Stomach smooth muscle (tissue), 2 donors: ENCODE measurements at regions not wholly inside any gene's neighbourhood (a gene's known extent, or its start where the extent isn't known, plus 50 kb on each side); places are given as distances from the start of the nearest gene placed in this dataset.

Source experiments
- H3K27ac ChIP-seq: one replicate; pipeline ENCODE4 v1.7.0; 2013; ENCODE audit warnings: mild to moderate bottlenecking, low read length, inconsistent platforms
- H3K27me3 ChIP-seq, 2 donors: one replicate each; pipeline ENCODE4 v1.7.0; 2013; ENCODE audit warnings: low read length in 2 of 2; ENCODE audit not compliant: insufficient read depth in 2 of 2, control insufficient read depth in 1 of 2
- H3K36me3 ChIP-seq, 2 donors: one replicate each; pipeline ENCODE4 v1.7.0; 2013; ENCODE audit warnings: low read length in 2 of 2; ENCODE audit not compliant: control insufficient read depth in 2 of 2, insufficient read depth in 2 of 2
- H3K4me1 ChIP-seq: one replicate; pipeline ENCODE4 v1.7.0; 2013; ENCODE audit warnings: low read length; ENCODE audit not compliant: control insufficient read depth, insufficient read depth
- H3K4me3 ChIP-seq, 2 donors: one replicate each; pipeline ENCODE4 v1.7.0; 2013; ENCODE audit warnings: low read length in 2 of 2
- H3K9ac ChIP-seq, 2 donors: one replicate each; pipeline ENCODE4 v1.7.0; 2013; ENCODE audit warnings: low read length in 2 of 2, mild to moderate bottlenecking in 1 of 2
- H3K9me3 ChIP-seq, 2 donors: one replicate each; pipeline ENCODE4 v1.7.0; 2013; ENCODE audit warnings: low read length in 2 of 2; ENCODE audit not compliant: control insufficient read depth in 2 of 2
- donor health status: healthy.
- donor health status: Pancreatic carcinoma.

DNA sequence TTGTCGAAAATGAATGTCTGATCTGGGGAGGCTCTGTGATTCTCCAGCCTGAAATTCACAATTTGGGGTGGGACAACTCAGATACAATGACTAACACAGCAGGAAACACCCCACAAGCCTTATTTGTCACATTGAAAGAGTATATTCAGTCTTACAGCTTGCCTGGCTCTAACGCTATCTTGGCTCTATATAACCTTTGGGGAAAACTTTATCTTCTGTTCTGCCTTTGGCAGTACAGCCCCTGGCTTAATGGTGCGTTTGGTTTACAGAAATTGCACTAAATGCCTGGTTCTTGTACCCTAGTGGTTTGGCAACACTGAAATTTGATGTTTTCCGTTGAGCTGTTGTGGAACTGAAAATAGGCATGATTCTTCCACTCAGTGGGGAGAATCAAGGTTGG lies 178.1 kb upstream of the VEGFC start:
- Histone ChIP-seq H3K9me3 (no peaks in the 10 kb centered on the region), H3K4me1 (no peaks in the 10 kb centered on the region), H3K36me3 (no peaks in the 10 kb centered on the region)

DNA sequence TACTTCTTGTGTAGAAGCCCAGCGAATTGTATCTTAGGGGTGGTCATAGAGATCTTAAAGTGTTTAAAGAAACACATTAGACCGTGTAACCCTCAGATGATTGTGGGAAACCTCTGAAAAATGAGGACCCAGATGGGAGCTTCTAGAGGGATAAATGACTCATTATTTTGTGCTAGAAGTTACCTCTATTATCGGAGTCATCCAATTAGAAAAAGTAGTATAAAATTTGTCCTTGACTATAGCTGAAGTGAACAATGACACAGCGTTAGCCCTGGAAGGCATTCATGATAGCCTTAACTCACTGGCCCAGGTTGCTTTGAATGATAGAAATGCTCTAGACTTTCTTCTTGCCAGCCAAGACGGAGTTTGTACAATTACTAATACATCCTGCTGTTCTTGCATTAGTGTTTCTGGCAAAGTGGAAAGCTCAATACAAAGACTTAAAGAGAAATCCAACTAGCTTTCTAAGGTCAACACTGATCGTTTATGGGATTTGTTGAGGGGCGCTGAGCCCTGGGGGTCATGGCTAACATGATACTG lies 178.9 kb upstream of the VEGFC start:
- Histone ChIP-seq H3K9ac (no peak overlapping the region), H3K4me3 (no peak overlapping the region), H3K27ac (no peak overlapping the region), H3K4me1 (no peaks in the 10 kb centered on the region), H3K36me3 (no peaks in the 10 kb centered on the region), H3K27me3 (no peaks in the 10 kb centered on the region), H3K9me3 (no peaks in the 10 kb centered on the region)

More for the DNA sequence above, 178.1 kb upstream of the VEGFC start:
- no peak overlapping the region for H3K9ac ChIP-seq
- no peak overlapping the region for H3K27ac ChIP-seq
- no peaks in the 10 kb centered on the region for H3K27me3 ChIP-seq
- no peak overlapping the region for H3K4me3 ChIP-seq

DNA sequence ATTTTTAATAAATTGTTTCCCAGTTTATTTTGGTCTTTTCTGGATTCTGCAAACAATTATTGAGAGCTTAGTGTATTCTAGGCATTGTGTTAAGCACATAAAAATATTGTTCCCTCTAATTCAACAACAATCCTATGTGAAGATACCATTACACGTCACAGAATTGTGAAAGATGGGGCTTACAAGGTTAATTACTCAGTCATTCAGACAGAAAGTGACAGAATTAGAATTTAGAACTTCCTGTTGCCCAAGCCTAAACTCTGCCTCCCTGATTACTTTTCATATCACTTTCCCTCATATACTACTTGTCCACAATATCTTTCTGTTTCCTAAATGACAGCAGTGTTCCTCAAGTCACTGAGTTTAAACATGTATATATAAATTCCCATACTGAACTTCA lies 186.7 kb upstream of the VEGFC start:
- H3K27me3 ChIP-seq: no peaks in the 10 kb centered on the region
- H3K27ac ChIP-seq: no peak overlapping the region
- no peak overlapping the region for H3K4me3 ChIP-seq
- H3K9ac ChIP-seq: no peak overlapping the region
- H3K9me3 ChIP-seq: no peaks in the 10 kb centered on the region
- no peaks in the 10 kb centered on the region for H3K4me1 ChIP-seq
- no peaks in the 10 kb centered on the region for H3K36me3 ChIP-seq

DNA sequence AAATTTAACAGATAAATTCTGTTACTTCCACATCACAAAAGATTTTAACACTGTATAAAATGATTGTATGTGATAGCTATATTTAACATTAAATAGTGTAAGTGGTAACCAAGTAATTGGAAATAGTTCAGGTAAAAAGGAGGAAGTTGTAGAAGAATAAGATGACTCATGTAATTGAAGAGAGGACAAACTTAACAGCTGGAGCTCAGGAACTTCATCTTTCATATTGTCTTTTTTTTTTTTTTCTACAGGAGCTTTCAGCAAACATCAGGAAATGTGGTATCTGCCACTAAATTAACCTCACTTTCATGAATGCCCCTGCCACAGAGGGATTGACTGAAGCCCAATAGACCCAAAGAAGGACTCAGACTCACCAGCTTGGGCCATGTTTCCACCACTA lies 188.4 kb upstream of the VEGFC start:
- Histone ChIP-seq H3K36me3 (no peaks in the 10 kb centered on the region), H3K9ac (no peak overlapping the region), H3K9me3 (no peaks in the 10 kb centered on the region), H3K27ac (no peak overlapping the region), H3K4me1 (no peaks in the 10 kb centered on the region), H3K27me3 (no peaks in the 10 kb centered on the region), H3K4me3 (no peak overlapping the region)

DNA sequence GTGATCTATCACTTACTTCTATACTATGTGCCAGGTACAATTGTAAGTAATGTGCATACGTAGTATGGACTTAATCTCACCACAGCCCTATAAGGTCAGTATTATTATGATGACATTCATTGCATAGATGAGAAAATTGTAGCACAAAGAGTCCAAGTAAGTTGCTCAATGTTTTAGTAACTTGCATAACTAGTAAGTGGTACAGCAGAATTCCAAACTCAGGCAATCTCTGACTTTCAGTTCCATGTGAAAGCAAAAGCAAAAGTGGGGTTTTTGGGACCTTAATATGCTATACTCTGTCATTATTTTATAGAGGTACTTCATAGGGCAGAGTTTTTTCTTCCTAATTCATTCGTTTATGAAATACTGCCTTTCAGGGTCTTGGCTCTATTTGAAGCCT lies 188.8 kb upstream of the VEGFC start:
- H3K36me3 ChIP-seq: no peaks in the 10 kb centered on the region
- H3K27ac ChIP-seq: no peak overlapping the region
- no peaks in the 10 kb centered on the region for H3K27me3 ChIP-seq
- H3K4me3 ChIP-seq: no peak overlapping the region
- no peaks in the 10 kb centered on the region for H3K9me3 ChIP-seq
- H3K4me1 ChIP-seq: no peaks in the 10 kb centered on the region
- no peak overlapping the region for H3K9ac ChIP-seq

DNA sequence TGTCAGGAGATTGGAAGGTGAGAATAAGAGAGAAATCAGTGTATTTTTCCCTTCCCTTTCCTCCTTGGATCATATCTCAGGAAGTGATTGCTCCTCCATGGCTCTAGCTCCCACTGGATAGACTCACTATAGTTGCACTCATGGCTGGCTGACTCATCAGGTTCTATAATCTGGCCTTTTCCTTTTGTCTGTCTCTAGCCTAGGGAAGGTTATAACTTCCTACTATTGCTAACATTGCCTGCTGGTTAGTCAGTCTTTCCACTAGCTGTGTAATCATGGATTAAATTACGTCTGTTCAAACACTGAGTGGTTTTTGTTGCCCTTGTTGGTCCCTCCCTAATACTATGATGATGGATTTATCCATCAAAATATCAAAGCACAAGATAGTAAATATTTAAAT lies 195.5 kb upstream of the VEGFC start:
- Histone ChIP-seq H3K9me3 (no peaks in the 10 kb centered on the region), H3K36me3 (no peaks in the 10 kb centered on the region), H3K9ac (no peak overlapping the region), H3K4me3 (no peak overlapping the region), H3K27me3 (no peaks in the 10 kb centered on the region), H3K27ac (no peak overlapping the region), H3K4me1 (no peaks in the 10 kb centered on the region)

DNA sequence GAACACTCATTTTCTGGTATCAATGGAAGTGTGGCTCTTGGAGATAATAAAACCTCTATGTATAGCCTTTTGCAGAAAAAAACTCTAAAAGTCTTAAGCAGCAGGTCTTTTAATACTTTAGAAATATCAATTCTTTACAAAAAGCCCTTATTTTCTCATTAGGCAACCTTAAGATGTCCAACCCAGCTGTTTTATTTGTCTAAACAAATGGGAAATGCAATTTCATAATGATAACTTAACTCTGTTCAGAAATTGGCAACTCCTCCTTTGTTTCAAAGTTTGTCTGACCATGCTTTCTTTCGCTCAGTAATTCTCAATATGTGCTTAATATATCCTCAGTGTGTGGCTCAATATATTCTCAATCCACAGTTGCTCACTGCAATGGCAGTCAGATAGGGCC lies 196.5 kb upstream of the VEGFC start:
- Histone ChIP-seq H3K27ac (no peak overlapping the region), H3K27me3 (no peaks in the 10 kb centered on the region), H3K4me1 (no peaks in the 10 kb centered on the region), H3K36me3 (no peaks in the 10 kb centered on the region), H3K4me3 (no peak overlapping the region), H3K9ac (no peak overlapping the region), H3K9me3 (no peaks in the 10 kb centered on the region)

DNA sequence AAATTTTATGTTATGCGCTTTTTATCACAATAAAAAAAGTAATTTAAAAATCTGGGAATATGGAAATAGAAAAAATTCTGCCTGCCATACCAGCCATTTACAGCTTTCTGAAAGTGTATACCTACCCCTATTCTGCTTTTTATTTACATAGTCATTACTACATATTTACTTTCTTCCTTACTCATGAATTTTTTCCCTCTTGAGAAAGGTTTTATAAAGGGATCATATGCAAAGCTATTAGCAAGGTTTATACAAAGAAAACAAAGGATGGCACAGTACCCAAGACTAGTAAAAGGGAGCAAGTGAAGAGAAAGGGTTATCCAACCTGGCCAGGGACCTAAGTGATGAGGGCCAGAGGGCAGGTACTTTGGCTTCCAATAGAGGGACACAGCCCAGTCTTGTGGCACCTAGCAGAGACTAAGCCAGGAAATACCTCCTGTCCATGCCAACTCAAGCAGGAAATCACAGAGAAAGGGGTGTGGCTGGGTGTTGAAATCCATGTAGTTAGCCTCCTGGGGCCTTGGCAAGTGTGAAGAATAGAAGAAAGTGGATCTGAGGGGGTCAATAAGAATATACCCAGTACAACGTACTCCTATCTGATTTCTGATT lies 207.3 kb upstream of the VEGFC start:
- Histone ChIP-seq H3K36me3 (no peaks in the 10 kb centered on the region), H3K9me3 (peaks cover 0 to 2% of the 10 kb centered on the region in 2 donors), H3K9ac (no peak overlapping the region), H3K27ac (no peak overlapping the region), H3K27me3 (no peaks in the 10 kb centered on the region), H3K4me3 (no peak overlapping the region), H3K4me1 (no peaks in the 10 kb centered on the region)

DNA sequence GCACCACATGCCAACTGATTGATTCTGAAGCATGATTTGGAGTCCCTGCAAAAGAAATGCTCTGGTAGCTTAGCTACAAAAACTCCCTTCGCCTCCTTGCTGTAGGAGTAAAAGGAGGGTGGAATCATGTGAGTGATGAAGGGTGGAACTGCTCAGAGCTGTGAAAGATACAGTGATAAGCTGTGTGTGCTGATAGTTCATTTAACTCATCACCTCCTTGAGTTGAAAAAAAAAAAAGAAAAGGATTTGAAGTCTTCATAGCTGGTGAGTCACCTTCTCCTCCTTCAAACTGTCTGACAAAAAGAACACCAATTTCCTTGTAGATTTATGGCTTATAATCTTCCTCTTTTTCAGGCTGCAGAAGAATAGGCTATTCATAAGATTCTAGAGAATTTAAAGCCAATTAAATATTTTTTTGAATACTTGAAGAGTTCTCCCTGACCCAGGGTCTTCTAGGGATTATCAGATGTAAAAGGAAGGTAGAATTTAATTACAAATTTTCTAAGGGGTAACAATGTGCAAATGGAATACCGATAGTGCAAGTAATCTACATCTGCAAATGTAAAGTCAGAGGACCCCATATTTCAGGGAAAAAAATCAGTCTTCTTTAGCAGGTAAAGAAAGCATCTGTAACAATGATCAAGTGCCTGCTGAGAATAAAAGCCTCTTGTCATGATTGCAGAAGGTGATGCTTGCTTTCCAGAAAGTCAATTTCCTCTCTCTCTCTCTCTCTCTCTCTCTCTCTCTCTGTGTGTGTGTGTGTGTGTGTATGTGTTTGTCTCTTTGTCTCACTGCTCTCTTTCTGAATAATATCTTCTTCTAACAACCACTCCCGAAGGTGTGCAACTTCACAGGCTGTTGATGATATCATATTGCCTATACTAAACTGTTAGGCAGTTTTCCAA lies 208.8 kb upstream of the VEGFC start:
- Histone ChIP-seq H3K4me1 (no peaks in the 10 kb centered on the region), H3K9ac (no peak overlapping the region), H3K27ac (no peak overlapping the region), H3K27me3 (no peaks in the 10 kb centered on the region), H3K4me3 (no peak overlapping the region), H3K9me3 (peaks cover 0 to 2% of the 10 kb centered on the region in 2 donors), H3K36me3 (no peaks in the 10 kb centered on the region)

DNA sequence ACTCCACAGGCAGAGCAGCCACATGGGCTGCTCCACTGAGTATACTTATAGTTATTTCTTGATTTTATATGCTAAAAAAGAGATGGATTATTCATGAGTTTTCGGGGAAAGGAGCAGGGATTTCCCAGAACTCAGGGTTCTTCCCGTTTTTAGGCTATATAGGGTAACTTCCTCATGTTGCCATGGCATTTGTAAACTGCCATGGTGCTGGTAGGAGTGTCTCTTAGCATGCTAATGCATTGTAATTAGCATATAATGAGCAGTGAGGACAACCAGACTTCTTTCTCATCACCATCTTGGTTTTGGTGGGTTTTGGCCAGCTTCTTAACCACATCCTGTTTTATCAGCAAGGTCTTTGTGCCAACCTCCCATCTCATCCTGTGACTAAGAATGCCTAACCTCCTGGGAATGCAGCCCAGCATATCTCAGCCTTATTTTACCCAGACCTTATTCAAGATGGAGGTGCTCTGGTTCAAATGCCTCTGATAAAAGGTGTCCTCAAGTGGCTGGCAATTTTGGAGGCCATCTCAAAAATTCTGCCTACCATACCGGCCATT lies 213.0 kb upstream of the VEGFC start:
- Histone ChIP-seq H3K9ac (no peak overlapping the region), H3K36me3 (no peaks in the 10 kb centered on the region), H3K9me3 (no peaks in the 10 kb centered on the region), H3K27me3 (no peaks in the 10 kb centered on the region), H3K4me1 (no peaks in the 10 kb centered on the region), H3K4me3 (no peak overlapping the region), H3K27ac (no peak overlapping the region)
